ENCODE measurements at regions not wholly inside any gene's neighbourhood (a gene's known extent, or its start where the extent isn't known, plus 50 kb on each side); places are given as distances from the start of the nearest gene placed in this dataset.

GRCh38 chr13:108435393-108436149 lies 166.1 kb downstream of the TNFSF13B start:
- DNase-seq: no peak

- DNase-seq: no peak
These were observed 168.0 kb downstream of the TNFSF13B start for GRCh38 chr13:108437496-108437895.

DNA sequence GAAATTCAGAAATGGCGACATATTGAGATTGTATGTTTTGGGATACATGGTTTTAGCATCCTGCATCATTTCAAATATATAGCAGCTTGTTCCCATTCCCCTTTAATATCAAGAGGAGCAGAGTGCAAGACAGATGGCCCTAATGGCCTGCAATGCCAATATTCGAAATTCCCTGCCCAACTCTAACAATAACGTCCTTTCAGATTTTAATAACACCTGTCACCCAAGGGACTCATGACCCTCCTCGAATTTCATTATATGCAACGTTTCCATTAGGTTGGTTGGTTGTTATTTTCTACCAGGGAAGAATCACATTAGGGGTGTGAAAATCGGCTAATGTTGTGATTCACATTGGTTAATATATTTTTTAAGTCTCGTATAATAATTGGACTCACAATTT lies 170.0 kb downstream of the TNFSF13B start:
- no peak for DNase-seq

DNA sequence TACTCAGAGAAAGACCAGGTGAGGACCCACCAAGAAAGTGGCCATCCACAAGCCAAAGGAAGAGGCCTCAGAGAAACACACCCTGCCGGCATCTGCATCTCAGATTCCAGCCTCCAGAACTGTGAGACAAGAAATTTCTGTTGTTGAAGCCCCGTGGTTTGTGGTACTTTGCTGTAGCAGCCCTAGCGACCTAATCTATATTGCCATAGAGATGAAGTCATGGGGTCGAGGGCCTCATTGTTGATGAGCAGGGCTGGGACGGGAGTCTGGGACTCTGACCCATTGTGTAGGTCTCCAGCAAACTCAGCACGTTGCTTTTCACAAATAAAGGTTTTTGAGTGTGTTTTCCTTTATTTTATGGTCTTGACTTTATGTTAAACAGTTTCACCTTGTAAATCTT lies 174.9 kb downstream of the TNFSF13B start:
- DNase-seq: no peak

GRCh38 chr13:108448891-108449290 lies 179.4 kb downstream of the TNFSF13B start:
- DNase-seq: no peak

DNA sequence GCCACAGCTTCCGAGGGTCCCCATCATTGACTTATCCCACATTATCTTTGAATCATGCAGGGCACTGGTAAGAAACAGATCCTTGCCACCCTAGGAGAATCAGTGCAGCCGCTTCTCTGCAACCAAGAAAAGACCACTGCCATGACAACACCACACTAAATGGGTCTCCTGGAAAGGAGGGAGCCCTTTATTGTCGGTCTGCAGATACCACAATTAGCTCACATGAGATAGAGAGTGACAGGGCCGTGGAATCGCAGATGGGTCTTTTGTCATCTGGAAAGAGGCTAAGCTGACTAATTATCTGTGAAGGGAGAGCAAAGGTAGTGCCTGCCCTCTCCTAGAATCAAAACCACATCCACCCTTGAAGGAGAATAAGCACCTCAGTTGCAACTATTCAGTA lies 178.3 kb upstream of the MYO16 start:
- DNase-seq: no peak

DNA sequence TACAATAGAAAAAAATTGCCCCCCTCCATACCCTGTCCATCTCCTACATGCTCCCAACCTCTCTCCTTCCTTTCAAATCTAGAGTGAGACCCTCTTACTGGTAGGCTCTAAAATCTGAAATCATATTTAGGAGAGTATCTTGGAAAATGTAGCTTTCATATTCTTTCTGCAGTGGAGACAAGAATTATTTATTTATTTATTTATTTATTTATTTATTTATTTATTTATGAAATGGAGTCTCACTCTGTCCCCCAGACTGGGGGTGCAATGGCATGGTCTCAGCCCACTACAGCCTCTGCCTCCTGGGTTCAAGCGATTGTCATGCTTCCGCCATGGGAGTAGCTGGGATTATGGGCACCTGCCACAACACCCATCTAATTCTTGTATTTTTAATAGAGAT lies 174.1 kb upstream of the MYO16 start:
- no peak for DNase-seq

GRCh38 chr13:108460043-108460442 lies 169.4 kb upstream of the MYO16 start:
- no peak for DNase-seq

DNA sequence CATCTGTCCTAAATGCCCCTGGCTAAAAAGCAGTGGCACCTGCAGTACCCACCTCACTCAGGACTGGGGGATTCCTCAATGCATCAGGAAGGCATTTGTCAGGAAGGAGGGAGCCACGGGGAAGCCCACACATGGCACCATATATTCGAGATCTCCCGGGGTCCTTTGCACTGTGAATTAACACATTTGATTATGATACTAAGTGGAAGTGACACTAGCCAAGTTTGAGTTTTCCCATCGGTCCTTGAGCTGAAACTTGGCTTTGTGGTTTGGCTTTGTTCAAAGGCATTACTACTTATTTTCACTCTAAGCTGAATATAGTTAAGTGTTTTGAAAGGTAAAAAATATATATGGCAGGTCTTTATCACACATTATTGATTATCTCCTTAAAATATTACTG lies 168.7 kb upstream of the MYO16 start:
- no peak for DNase-seq

DNA sequence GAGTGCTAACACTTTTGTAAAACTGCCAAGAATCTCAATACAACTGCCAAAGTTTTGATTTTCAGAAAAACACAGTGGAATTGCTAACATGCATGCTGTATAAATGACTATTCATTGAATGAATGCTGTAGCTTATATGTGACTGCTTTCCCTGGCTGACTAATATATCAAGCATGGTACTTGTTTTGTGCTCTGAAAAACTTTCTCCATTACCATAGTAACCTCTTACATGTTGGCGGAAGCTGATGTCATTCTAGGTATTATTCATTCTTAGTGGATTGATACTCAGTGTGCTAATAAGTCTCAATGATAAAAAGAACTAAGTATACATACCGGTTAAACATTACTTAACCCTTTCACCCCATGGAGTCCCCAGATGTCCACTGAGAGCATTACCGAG lies 166.1 kb upstream of the MYO16 start:
- DNase-seq: no peak

GRCh38 chr13:108470921-108471320 lies 158.5 kb upstream of the MYO16 start:
- DNase-seq: no peak

DNA sequence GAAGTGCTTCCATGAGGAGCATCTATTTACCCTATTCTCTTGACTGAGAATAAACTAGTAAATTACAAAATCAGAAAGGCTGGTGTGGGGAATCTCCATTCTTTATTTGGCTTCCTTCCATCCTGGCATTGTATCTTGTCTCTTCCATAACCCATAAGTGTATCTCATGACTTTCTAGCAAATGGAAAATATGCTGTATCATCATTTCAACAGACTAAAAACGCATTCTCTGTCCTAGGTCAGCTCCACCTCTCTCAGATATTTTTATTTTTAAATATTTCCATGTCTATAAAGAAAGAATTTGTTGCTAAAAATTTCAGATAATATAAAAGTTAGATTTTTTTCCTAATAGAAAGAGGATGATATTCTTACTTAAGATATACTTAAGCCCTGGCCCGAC lies 154.2 kb upstream of the MYO16 start:
- no peak for DNase-seq

DNA sequence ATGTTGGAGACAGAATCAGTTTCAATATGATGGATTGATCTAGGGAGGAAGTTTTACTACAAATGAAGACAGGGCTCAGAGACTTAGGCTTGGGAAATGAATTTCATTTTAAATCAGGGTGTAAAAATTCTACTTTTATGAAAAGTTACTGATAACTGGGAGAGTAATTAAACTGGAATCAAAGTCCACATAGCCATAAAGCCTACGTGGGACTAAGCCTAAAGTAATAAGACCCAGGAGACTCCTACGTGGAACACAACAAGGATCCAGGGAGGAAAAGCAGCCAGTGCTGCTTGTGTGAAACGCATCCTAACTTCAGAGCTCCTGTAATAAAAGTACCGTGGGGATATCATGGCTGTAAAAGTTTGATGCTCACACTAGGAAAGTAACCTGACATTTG lies 152.0 kb upstream of the MYO16 start:
- DNase-seq: no peak

GRCh38 chr13:108478179-108478578 lies 151.2 kb upstream of the MYO16 start:
- no peak for DNase-seq

- no peak for DNase-seq
These were observed 145.4 kb upstream of the MYO16 start for GRCh38 chr13:108483981-108484380.

GRCh38 chr13:108486096-108486495 lies 143.3 kb upstream of the MYO16 start:
- no peak for DNase-seq

DNA sequence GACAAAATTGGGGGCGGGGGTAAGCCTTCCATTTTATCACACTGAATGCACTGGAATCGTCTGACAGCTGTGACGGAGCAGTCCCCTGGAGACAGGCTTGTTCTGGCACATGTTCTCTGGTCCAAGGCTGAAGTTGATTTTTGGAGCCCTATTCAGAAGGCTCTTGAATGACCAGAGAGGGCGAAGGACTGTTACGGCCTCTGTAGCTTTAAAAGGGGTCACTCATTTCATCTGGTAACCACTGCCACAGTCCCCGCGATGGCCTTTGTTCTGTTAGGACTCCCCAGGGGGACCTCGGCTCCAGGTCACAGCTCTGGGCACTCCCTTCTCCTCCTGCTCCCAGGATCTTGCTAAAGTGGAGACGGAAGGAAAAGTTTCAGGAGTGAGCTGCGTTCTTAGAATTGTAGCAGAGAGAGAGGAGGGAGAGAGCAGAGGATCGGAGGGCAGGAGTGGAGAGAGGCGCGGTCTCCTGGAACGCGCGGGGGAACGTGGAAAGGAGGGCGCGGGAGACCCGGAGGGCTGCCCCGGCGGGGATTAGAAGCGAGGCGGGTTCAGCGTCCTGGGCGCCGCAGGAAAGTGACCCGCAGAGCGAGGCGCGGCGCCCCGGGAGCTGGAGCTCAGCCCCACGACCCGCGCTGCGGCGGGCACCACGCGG lies 134.3 kb upstream of the MYO16 start:
- DNase-seq: no peak

GRCh38 chr13:108495646-108496361 lies 133.6 kb upstream of the MYO16 start:
- DNase-seq: peak in 1 of 56 donors; percentile 4

DNA sequence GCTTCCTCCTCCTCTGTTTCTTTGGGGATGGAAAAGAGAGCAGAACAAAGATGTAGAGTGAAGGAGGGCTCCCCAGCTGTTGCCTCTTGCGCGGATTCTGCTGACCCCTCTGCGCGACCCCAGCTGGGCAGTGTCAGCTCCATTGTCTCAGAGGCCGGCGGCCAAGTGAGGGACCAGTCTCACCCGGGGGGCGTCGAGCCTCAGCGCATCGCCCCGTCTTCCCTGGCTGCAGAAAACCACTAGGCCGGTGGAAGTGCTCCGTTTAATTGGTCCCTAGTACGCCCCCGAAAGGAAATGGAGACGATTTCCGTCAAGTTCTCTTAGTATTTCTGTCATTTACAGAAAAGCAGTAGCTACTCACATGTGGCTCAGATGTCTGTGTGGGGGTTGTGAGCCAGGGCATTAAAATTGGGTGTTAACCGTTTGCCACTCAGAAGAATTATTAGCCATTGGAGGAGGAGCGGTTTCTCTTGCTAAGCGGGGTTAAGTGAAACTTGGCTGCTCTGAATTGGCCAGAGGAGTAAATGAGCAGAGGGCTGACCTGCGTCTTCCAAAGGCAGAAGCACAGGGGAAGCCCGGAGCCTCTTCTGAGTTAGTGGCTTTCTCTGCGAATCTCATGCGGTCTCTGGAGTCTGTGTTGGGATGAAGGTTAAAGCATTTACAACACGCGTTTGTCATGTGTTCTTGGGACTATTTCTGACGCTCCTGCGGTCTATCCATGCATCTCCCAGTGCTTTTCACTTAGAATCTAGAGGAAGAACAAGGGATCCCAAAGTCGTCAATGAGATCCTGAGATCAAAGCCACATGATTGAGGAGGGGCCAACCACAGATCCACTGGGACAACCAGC lies 132.8 kb upstream of the MYO16 start:
- DNase-seq: peak in 1 of 56 donors; percentile 9

DNA sequence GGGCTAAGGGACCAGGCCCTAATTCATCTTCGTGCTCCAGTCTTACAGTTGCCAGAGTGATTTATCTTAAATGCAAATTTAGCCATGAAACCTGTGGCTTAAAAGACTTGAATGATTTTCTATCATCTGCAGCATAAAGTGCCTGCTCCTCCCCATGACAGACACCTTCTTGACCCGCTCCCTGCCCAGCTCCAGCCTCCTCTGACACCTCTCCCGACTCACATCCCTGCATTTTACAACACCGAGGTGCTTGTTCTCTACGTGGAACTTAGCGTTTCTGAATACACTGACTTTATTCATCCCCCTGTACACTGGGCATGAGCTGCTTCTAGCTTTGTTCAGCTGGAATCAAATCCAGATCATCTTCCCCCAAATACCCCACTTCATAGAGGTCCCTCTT lies 128.7 kb upstream of the MYO16 start:
- DNase-seq: no peak

- no peak for DNase-seq
These were observed 121.1 kb upstream of the MYO16 start for GRCh38 chr13:108508263-108508662.

GRCh38 chr13:108525827-108526226 lies 103.6 kb upstream of the MYO16 start:
- no peak for DNase-seq
